ENCODE measurements at regions not wholly inside any gene's neighbourhood (a gene's known extent, or its start where the extent isn't known, plus 50 kb on each side); places are given as distances from the start of the nearest gene placed in this dataset.

DNA sequence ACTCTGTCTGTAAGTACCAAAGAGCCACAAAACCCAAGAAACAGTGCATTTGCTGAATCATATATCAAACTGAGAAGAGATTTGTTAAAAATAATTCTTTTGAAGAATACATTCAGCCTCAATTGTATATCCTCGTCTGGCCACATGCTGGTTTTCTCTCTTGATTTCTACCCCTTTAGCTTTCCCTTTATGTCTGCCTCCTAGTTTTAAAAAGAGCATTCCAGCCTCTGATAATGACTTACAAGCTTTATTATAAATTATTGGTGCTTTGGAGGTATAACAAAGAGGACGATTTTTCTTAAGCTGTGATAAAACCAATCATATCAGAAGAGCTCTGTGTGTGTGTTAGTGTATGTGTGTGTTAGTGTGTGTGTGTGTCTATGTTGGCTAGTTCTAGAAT lies 70.4 kb upstream of the ROBO2 start:
- TF ChIP-seq, protein P1, sequence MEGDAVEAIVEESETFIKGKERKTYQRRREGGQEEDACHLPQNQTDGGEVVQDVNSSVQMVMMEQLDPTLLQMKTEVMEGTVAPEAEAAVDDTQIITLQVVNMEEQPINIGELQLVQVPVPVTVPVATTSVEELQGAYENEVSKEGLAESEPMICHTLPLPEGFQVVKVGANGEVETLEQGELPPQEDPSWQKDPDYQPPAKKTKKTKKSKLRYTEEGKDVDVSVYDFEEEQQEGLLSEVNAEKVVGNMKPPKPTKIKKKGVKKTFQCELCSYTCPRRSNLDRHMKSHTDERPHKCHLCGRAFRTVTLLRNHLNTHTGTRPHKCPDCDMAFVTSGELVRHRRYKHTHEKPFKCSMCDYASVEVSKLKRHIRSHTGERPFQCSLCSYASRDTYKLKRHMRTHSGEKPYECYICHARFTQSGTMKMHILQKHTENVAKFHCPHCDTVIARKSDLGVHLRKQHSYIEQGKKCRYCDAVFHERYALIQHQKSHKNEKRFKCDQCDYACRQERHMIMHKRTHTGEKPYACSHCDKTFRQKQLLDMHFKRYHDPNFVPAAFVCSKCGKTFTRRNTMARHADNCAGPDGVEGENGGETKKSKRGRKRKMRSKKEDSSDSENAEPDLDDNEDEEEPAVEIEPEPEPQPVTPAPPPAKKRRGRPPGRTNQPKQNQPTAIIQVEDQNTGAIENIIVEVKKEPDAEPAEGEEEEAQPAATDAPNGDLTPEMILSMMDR (IDR thresholded peaks at IDR 0.05): no peak
- TF ChIP-seq POLR2A (IDR thresholded peaks at IDR 0.05): no peak

Data from lower leg skin (tissue), 3 donors.